GM18861 (cell line): ENCODE measurements at regions not wholly inside any gene's neighbourhood (a gene's known extent, or its start where the extent isn't known, plus 50 kb on each side); places are given as distances from the start of the nearest gene placed in this dataset.

Experiments
- ATAC-seq: cut with Tn5 transposase; IDR thresholded peaks from one replicate; pipeline ENCODE4 v1.9.1; 2021; ENCODE audit not compliant: unreplicated experiment

- no peak for ATAC-seq
Measured at GRCh38 chr4:142960867-142961644, 115.0 kb upstream of the INPP4B start.

- ATAC-seq: peak; percentile 69
Measured at GRCh38 chr4:142961866-142962265, 115.8 kb upstream of the INPP4B start.

GRCh38 chr4:142974328-142974727, 128.2 kb upstream of the INPP4B start:
- no peak for ATAC-seq

GRCh38 chr4:142975618-142976017, 129.5 kb upstream of the INPP4B start:
- no peak for ATAC-seq

GRCh38 chr4:142976482-142976881, 130.4 kb upstream of the INPP4B start:
- ATAC-seq: no peak

GRCh38 chr4:142977182-142977581, 131.1 kb upstream of the INPP4B start:
- ATAC-seq: no peak

GRCh38 chr4:142983065-142983464, 137.0 kb upstream of the INPP4B start:
- no peak for ATAC-seq

- no peak for ATAC-seq
Measured at GRCh38 chr4:142983589-142983988, 137.5 kb upstream of the INPP4B start.

- no peak for ATAC-seq
Measured at GRCh38 chr4:142984871-142985585, 138.9 kb upstream of the INPP4B start.

GRCh38 chr4:143016171-143016570, 168.5 kb upstream of the USP38 start:
- no peak for ATAC-seq

GRCh38 chr4:143017210-143017609, 167.5 kb upstream of the USP38 start:
- ATAC-seq: no peak

- no peak for ATAC-seq
Measured at GRCh38 chr4:143019351-143019750, 165.4 kb upstream of the USP38 start.

GRCh38 chr4:143021384-143021783, 163.3 kb upstream of the USP38 start:
- peak; percentile 85 for ATAC-seq

- ATAC-seq: peak; percentile 28
Measured at GRCh38 chr4:143023239-143023918, 161.3 kb upstream of the USP38 start.

- ATAC-seq: peak; percentile 50
Measured at GRCh38 chr4:143025081-143025704, 159.5 kb upstream of the USP38 start.

- ATAC-seq: no peak
Measured at GRCh38 chr4:143026459-143027170, 158.1 kb upstream of the USP38 start.

- no peak for ATAC-seq
Measured at GRCh38 chr4:143035661-143036060, 149.1 kb upstream of the USP38 start.

- no peak for ATAC-seq
Measured at GRCh38 chr4:143036443-143036842, 148.3 kb upstream of the USP38 start.

GRCh38 chr4:143046454-143046853, 138.3 kb upstream of the USP38 start:
- no peak for ATAC-seq

GRCh38 chr4:143046906-143047305, 137.8 kb upstream of the USP38 start:
- no peak for ATAC-seq

GRCh38 chr4:143054971-143055370, 129.7 kb upstream of the USP38 start:
- no peak for ATAC-seq
